Spleen (tissue), 7 donors: ENCODE measurements at regions not wholly inside any gene's neighbourhood (a gene's known extent, or its start where the extent isn't known, plus 50 kb on each side); places are given as distances from the start of the nearest gene placed in this dataset.

ENCODE experiments used
- POLR2A ChIP-seq, 3 donors: fragments of 450-650 bp; IDR thresholded peaks; one replicate each; pipeline ENCODE4 v1.5.1; 2017; ENCODE audit warnings: antibody characterized with exemption in 3 of 3, mild to moderate bottlenecking in 1 of 3
- POLR2AphosphoS5 ChIP-seq, 3 donors: sonication (generic); formaldehyde crosslinking; IDR thresholded peaks; one replicate each; pipeline ENCODE4 v1.5.1; 2017; ENCODE audit warnings: antibody characterized with exemption in 3 of 3
- TF ChIP-seq, protein P1 (sequence below), 11 experiments: fragments of 200-600 bp in 7 of 11; fragments of 450-650 bp in 4 of 11; sonication (generic) in 4 of 11; IDR thresholded peaks in 8 of 11; conservative IDR thresholded peaks in 3 of 11; 1 replicate in 7 of 11; 2 replicates in 4 of 11; pipeline versions ENCODE4 v1.4.0 to v1.8.0; 2016 to 2021; ENCODE audit warnings: antibody characterized with exemption in 11 of 11, inconsistent platforms in 4 of 11, mild to moderate bottlenecking in 1 of 11
- donor health status: DM: no; HTN: no; CAD: no; lungs with moderate emphysema.
- donor health status: DM: no; HTN: no; CAD: no.
- donor health status: DM: no; HTN: no; CAD: no.

DNA sequence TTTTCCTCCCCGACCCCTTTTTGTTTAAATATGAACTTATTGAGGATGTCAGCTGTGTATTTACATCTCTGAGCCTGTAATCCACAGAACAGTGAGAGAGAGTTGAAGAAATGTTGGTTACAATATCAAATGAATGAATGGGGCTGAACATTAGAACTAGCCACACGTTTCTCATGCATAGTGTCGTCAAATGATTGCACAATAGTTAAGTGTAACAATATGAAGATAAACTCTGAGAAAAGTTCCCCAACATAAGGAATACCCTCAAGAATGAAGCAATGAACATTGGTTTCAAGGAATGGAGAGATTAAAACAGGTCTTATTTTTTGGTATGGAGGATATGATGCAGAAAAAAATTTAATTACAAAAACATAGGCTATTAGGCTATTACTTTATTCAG, 100.5 kb upstream of the DTNBP1 start:
- TF ChIP-seq, protein P1, sequence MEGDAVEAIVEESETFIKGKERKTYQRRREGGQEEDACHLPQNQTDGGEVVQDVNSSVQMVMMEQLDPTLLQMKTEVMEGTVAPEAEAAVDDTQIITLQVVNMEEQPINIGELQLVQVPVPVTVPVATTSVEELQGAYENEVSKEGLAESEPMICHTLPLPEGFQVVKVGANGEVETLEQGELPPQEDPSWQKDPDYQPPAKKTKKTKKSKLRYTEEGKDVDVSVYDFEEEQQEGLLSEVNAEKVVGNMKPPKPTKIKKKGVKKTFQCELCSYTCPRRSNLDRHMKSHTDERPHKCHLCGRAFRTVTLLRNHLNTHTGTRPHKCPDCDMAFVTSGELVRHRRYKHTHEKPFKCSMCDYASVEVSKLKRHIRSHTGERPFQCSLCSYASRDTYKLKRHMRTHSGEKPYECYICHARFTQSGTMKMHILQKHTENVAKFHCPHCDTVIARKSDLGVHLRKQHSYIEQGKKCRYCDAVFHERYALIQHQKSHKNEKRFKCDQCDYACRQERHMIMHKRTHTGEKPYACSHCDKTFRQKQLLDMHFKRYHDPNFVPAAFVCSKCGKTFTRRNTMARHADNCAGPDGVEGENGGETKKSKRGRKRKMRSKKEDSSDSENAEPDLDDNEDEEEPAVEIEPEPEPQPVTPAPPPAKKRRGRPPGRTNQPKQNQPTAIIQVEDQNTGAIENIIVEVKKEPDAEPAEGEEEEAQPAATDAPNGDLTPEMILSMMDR (IDR thresholded peaks at IDR 0.05 in 8 of 11, conservative IDR thresholded peaks at IDR 0.05 in 3 of 11) = no peak
- TF ChIP-seq POLR2A (IDR thresholded peaks at IDR 0.05) (no peak), POLR2AphosphoS5 (IDR thresholded peaks at IDR 0.05) (no peak)
